Tibial nerve (tissue), 4 donors: ENCODE measurements at regions not wholly inside any gene's neighbourhood (a gene's known extent, or its start where the extent isn't known, plus 50 kb on each side); places are given as distances from the start of the nearest gene placed in this dataset.

ENCODE experiments used
- DNase-seq, 2 donors: peaks; one replicate each; pipeline ENCODE4 v3.0.0-alpha.2; 2019; ENCODE audit warnings: low spot score in 2 of 2
- H3K27ac ChIP-seq, 4 donors: fragments of 200-600 bp; sonication (generic) in 3 of 4; one replicate each; pipeline ENCODE4 v1.5.1; 2017 to 2019; ENCODE audit warnings: mild to moderate bottlenecking in 1 of 4
- H3K27me3 ChIP-seq, 2 donors: fragments of 200-600 bp; sonication (generic) in 1 of 2; one replicate each; pipeline versions ENCODE4 v1.5.1 to v1.6.0; 2017 to 2019
- H3K36me3 ChIP-seq, 3 donors: fragments of 200-600 bp; sonication (generic); one replicate each; pipeline ENCODE4 v1.5.1; 2018 to 2019
- H3K4me1 ChIP-seq, 4 donors: fragments of 200-600 bp; sonication (generic) in 3 of 4; one replicate each; pipeline ENCODE4 v1.5.1; 2017 to 2019
- H3K4me3 ChIP-seq, 4 donors: fragments of 200-600 bp; sonication (generic) in 3 of 4; one replicate each; pipeline ENCODE4 v1.5.1; 2017 to 2019; ENCODE audit warnings: mild to moderate bottlenecking in 1 of 4, moderate library complexity in 1 of 4
- H3K9me3 ChIP-seq, 4 donors: fragments of 200-600 bp; sonication (generic) in 3 of 4; one replicate each; pipeline ENCODE4 v1.5.1; 2017 to 2019
- EP300 ChIP-seq, 2 donors: sonication (generic); formaldehyde crosslinking; IDR thresholded peaks; one replicate each; pipeline ENCODE4 v1.6.1; 2017; ENCODE audit warnings: antibody characterized with exemption in 2 of 2, mild to moderate bottlenecking in 1 of 2
- POLR2A ChIP-seq, 2 donors: fragments of 450-650 bp; IDR thresholded peaks; one replicate each; pipeline ENCODE4 v1.6.1; 2017; ENCODE audit warnings: antibody characterized with exemption in 2 of 2, mild to moderate bottlenecking in 2 of 2, moderate library complexity in 2 of 2
- WGBS, 2 donors: methylation state at CpG; one replicate each; pipeline ENCODE4 v1.1.5; 2018; 5-methylcytosine and 5-hydroxymethylcytosine counted together
- TF ChIP-seq, protein P1 (sequence below), 5 experiments: fragments of 200-600 bp in 3 of 5; fragments of 450-650 bp in 2 of 5; sonication (generic) in 3 of 5; IDR thresholded peaks; one replicate each; pipeline ENCODE4 v1.5.1; 2016 to 2019; ENCODE audit warnings: antibody characterized with exemption in 5 of 5, mild to moderate bottlenecking in 3 of 5, moderate library complexity in 2 of 5

DNA sequence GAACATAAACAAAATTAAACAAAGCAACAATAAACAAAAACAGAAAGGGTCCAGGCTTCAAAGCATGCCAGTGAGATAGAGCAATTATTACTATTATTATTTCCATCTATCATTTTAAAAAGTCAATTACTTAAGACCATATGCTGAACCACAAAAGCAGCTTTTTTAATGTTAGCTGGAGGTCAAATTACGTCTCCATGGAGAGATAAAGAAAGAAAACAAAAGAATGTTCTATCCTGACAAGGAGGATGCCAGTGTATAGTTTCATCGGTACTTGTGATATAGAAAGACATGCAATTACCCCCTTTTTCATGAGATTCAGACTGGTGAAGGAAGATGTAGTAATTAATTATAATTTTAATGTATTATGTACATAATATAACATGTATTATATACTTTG is 81.6 kb upstream of the DCN start:
- Histone ChIP-seq H3K36me3 (no peaks in the 10 kb centered on the region), H3K27ac (no peak overlapping the region), H3K4me3 (no peak overlapping the region), H3K9me3 (no peaks in the 10 kb centered on the region), H3K4me1 (peaks cover 0 to 6% (median 0%) of the 10 kb centered on the region in 4 donors), H3K27me3 (no peaks in the 10 kb centered on the region)
- WGBS, 2 donors, result 66 to 85% methylated on average over 2 of the region's 2 CpGs
- TF ChIP-seq, protein P1, sequence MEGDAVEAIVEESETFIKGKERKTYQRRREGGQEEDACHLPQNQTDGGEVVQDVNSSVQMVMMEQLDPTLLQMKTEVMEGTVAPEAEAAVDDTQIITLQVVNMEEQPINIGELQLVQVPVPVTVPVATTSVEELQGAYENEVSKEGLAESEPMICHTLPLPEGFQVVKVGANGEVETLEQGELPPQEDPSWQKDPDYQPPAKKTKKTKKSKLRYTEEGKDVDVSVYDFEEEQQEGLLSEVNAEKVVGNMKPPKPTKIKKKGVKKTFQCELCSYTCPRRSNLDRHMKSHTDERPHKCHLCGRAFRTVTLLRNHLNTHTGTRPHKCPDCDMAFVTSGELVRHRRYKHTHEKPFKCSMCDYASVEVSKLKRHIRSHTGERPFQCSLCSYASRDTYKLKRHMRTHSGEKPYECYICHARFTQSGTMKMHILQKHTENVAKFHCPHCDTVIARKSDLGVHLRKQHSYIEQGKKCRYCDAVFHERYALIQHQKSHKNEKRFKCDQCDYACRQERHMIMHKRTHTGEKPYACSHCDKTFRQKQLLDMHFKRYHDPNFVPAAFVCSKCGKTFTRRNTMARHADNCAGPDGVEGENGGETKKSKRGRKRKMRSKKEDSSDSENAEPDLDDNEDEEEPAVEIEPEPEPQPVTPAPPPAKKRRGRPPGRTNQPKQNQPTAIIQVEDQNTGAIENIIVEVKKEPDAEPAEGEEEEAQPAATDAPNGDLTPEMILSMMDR (IDR thresholded peaks at IDR 0.05), result no peak
- TF ChIP-seq POLR2A (IDR thresholded peaks at IDR 0.05), result no peak
- no peak for TF ChIP-seq EP300 (IDR thresholded peaks at IDR 0.05)
- DNase-seq, result no peak

DNA sequence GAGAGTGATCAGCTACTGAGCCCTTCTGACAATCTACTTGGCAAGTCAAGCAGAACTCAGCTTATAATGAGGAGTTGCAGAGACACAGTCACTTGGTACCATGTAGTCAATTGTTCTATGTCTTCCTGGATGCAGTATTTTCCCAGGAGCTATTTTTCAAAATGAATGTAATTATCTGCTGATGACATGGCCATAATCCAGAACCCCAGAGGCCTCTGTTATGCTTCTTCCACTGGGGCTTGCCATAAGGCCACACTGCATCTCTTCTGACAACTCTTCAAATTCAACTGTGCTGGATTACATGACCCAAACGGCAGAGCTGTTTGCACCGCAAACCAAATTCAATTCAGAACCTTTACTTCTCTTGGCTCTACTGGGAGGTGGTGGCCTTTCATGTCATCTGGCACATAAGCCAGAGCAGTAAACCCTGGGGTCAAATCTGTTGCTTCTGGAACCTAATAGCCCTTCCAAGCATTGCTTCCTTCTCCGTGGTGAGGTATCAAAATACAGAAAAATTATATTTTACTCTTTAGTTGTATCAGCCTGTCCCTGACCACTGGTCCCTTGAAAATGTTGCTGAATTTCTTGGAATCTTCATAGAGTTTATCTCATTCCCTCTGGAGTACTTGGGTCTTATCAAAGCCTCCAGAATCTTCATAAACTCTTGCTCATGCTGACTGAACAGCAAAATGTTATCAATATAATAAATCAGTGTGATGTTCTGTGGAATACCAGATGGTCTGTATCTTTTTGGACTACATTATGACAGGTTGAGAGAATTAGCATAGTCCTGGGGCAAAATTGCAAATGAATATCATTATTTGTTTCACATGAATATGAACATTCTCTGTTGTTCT is 79.4 kb upstream of the DCN start:
- Histone ChIP-seq H3K36me3 (no peaks in the 10 kb centered on the region), H3K27me3 (no peaks in the 10 kb centered on the region), H3K27ac (no peak overlapping the region), H3K4me3 (no peak overlapping the region), H3K9me3 (no peaks in the 10 kb centered on the region), H3K4me1 (peaks cover 0 to 11% (median 0%) of the 10 kb centered on the region in 4 donors)
- 53 to 57% methylated on average over 3 of the region's 3 CpGs for whole genome bisulfite sequencing, 2 donors
- DNase-seq, result no peak
- no peak for TF ChIP-seq EP300 (IDR thresholded peaks at IDR 0.05)
- TF ChIP-seq, protein P1 (IDR thresholded peaks at IDR 0.05), result no peak
- TF ChIP-seq POLR2A (IDR thresholded peaks at IDR 0.05), result no peak

DNA sequence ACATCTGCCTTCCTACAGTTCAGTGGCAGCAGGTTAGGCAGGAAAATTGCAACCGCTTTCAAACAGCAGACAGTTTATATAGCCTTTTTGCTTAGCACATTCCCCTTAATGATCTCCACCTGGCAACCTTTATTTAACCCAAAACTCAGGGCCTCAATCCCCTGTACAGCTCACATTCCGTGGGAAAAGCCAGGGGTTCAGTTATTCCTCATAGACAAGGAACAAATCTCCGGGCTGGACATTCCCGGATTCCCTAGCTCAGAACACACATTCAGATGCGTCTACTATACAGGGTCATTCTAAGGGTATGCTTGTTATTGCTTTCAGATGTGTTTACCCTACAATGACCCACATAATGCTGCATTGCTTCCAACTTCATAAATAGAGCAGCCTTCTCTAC is 73.8 kb upstream of the DCN start:
- TF ChIP-seq POLR2A (IDR thresholded peaks at IDR 0.05) (no peak), EP300 (IDR thresholded peaks at IDR 0.05) (no peak)
- TF ChIP-seq, protein P1 (IDR thresholded peaks at IDR 0.05), result no peak
- no peak overlapping the region for H3K4me3 ChIP-seq

DNA sequence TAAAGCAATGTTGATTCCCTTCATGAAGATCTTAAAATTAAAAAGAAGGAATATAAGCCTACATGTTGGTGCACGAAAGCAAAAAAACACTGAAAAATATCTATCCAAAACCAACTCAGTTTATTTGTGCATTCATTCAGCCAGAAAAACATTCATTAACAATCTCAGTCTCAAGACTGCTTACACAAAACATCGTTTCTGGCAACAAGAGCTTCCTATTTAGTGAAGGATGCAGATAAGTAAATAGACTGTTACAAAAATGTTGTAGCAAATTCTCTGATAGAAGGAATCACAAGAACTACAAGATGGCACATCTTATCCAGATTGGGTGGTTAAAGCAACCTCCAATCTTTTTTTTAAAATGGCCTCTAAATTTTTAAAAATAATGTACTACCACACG is 69.7 kb upstream of the DCN start:
- Histone ChIP-seq H3K4me1 (peaks cover 0 to 27% (median 0%) of the 10 kb centered on the region in 4 donors), H3K27ac (no peak overlapping the region), H3K4me3 (no peak overlapping the region), H3K9me3 (no peaks in the 10 kb centered on the region), H3K36me3 (no peaks in the 10 kb centered on the region), H3K27me3 (no peaks in the 10 kb centered on the region)
- WGBS, 2 donors, result 60 to 62% methylated on average over 3 of the region's 3 CpGs
- no peak for DNase-seq
- TF ChIP-seq EP300 (IDR thresholded peaks at IDR 0.05), result no peak
- TF ChIP-seq, protein P1 (IDR thresholded peaks at IDR 0.05), result no peak
- TF ChIP-seq POLR2A (IDR thresholded peaks at IDR 0.05), result no peak

More for the DNA sequence above, 73.8 kb upstream of the DCN start:
- peak overlapping the region in 2 of 4 donors; percentile 23 to 25 for H3K27ac ChIP-seq
- no peaks in the 10 kb centered on the region for H3K27me3 ChIP-seq
- peaks cover 0 to 12% (median 0%) of the 10 kb centered on the region in 4 donors for H3K4me1 ChIP-seq
- H3K36me3 ChIP-seq, result no peaks in the 10 kb centered on the region
- DNase-seq, result no peak
- no peaks in the 10 kb centered on the region for H3K9me3 ChIP-seq
- 42 to 45% methylated on average over 5 of the region's 5 CpGs for WGBS, 2 donors

DNA sequence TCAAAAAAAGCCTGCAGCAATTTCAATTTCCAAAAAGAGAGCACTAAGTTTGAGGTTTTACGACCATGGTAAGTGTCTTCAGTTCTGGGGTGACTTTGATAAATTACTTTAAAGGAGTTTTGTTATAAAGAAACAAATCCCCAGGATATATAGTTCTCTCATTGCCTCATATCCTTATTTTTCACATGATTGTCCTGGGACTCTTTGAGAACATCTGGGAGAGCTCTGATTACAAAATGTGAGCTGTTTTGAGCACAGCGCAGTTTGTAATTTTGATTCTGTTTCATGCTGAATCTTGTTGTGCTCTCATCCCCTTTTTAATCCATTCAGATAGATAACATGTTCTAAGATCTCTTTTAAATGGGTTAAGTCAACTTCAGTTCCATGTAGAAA is 67.7 kb upstream of the DCN start:
- 49 to 54% methylated on average over 2 of the region's 2 CpGs for WGBS, 2 donors
- H3K4me1 ChIP-seq, result peaks cover 0 to 23% (median 0%) of the 10 kb centered on the region in 4 donors
- H3K27me3 ChIP-seq, result no peaks in the 10 kb centered on the region
- no peaks in the 10 kb centered on the region for H3K36me3 ChIP-seq
- no peaks in the 10 kb centered on the region for H3K9me3 ChIP-seq
- H3K27ac ChIP-seq, result peak overlapping the region in 3 of 4 donors; percentile 52 to 71 (median 68)
- no peak for DNase-seq
- no peak overlapping the region for H3K4me3 ChIP-seq
- peak in 1 of 2 donors; percentile 70 for TF ChIP-seq EP300 (IDR thresholded peaks at IDR 0.05)
- TF ChIP-seq, protein P1 (IDR thresholded peaks at IDR 0.05), result no peak
